ENCODE measurements at regions not wholly inside any gene's neighbourhood (a gene's known extent, or its start where the extent isn't known, plus 50 kb on each side); places are given as distances from the start of the nearest gene placed in this dataset.

DNA sequence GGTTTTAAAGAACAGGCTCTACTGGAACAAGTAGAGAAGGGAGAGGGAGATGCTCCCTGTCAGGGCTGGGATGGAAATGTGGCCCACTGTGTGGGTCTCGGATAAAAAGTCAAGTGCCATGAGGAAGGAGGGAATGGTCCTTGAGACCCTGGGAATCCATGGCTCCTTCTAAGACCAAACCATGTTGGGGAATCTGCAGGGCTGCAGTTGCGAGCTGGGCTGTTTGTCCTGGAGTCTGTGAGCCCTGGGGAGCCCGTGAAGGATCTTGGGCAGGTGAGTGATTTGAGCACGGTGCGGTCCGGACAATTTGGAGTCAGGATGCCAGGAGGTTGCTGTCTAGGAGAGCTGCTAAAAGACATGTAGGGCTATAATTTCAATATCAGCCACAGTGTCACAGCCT lies 359.4 kb downstream of the FGF9 start:
- no peaks in the 10 kb centered on the region for H3K4me1 ChIP-seq (ENCODE audit: control insufficient read depth, insufficient read depth, low read length)
- no peak overlapping the region for H4K8ac ChIP-seq (ENCODE audit: low read depth in 2 of 2, low read length in 2 of 2)
- DNase-seq = no peak
- no peak overlapping the region for H2BK5ac ChIP-seq (ENCODE audit: low read depth, low read length, poor library complexity, severe bottlenecking)
- no peak overlapping the region for H3K56ac ChIP-seq (ENCODE audit: extremely low read depth, insufficient read depth, low read length)
- dilution Hi-C loops (cut with HindIII; ENCODE audit: low sequenced_read_pairs, unreplicated experiment) (no loop called here), intact Hi-C loops (cut with micrococcal nuclease) (no loop called here), in situ Hi-C loops (cut with MboI; ENCODE audit: low sequenced_read_pairs) (no loop called here)
- no peak overlapping the region for H4K5ac ChIP-seq (ENCODE audit: low read depth, low read length)
- H2BK120ac ChIP-seq (ENCODE audit: low read depth, low read length) = no peak overlapping the region
- 0 out of 2 replicates have a peak overlapping the region, but pooled peaks have one; percentile 15 for H3K23ac ChIP-seq (ENCODE audit: low read depth, low read length)
- H4K20me1 ChIP-seq (ENCODE audit: insufficient read depth, low read length) = no peaks in the 10 kb centered on the region
- H3K4me2 ChIP-seq (ENCODE audit: low read depth, low read length) = no peak overlapping the region
- no peak overlapping the region for H2BK20ac ChIP-seq (ENCODE audit: low read depth, low read length)
- H2AK9ac ChIP-seq (replicated peaks; ENCODE audit: low read depth, low read length, poor library complexity) = no peak overlapping the region
- TF ChIP-seq RFX5 (IDR thresholded peaks at IDR 0.05; ENCODE audit: low read depth, low read length) = no peak
- no peak for TF ChIP-seq CEBPB (IDR thresholded peaks at IDR 0.05; ENCODE audit: low read depth, low read length)
- TF ChIP-seq MAFK (IDR thresholded peaks at IDR 0.05; ENCODE audit: low read depth, low read length) = no peak
- TF ChIP-seq, protein P1, sequence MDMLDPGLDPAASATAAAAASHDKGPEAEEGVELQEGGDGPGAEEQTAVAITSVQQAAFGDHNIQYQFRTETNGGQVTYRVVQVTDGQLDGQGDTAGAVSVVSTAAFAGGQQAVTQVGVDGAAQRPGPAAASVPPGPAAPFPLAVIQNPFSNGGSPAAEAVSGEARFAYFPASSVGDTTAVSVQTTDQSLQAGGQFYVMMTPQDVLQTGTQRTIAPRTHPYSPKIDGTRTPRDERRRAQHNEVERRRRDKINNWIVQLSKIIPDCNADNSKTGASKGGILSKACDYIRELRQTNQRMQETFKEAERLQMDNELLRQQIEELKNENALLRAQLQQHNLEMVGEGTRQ (IDR thresholded peaks at IDR 0.05; ENCODE audit: low read depth, low read length) = no peak
- no peak for TF ChIP-seq MXI1 (IDR thresholded peaks at IDR 0.05; ENCODE audit: borderline replicate concordance, low read depth, low read length)
- no peak for TF ChIP-seq BHLHE40 (IDR thresholded peaks at IDR 0.05; ENCODE audit: low read depth, low read length)
- no peak for TF ChIP-seq SMC3 (IDR thresholded peaks at IDR 0.05; ENCODE audit: low read depth, low read length)
- no peak for TF ChIP-seq POLR2A (IDR thresholded peaks at IDR 0.05; ENCODE audit: low read depth, low read length)
- H4K91ac ChIP-seq (ENCODE audit: insufficient read depth, low read depth, low read length) = no peak overlapping the region
- ChIA-PET CTCF (no interaction called here), POLR2A (ENCODE audit: unreplicated experiment) (no interaction called here)
- H3K79me1 ChIP-seq (ENCODE audit: low read depth in 1 of 2, low read length in 2 of 2) = no peaks in the 10 kb centered on the region
- H2BK15ac ChIP-seq (ENCODE audit: low read depth, low read length) = no peak overlapping the region
- H3K36me3 ChIP-seq (ENCODE audit: control insufficient read depth, insufficient read depth, low read length) = no peaks in the 10 kb centered on the region
- no peak overlapping the region for H3K27ac ChIP-seq (ENCODE audit: insufficient read depth, low read length)
- H3K4ac ChIP-seq (ENCODE audit: low read depth, low read length) = no peak overlapping the region
- ATAC-seq (ENCODE audit: low read depth) = no peak
- H3K9me3 ChIP-seq (ENCODE audit: control insufficient read depth, insufficient read depth, low read length) = peaks cover 2% of the 10 kb centered on the region; the same call in 1 of the 2 replicates
- H2AFZ ChIP-seq (replicated peaks; ENCODE audit: low read length, poor library complexity) = no peak overlapping the region
- H3K9me1 ChIP-seq (ENCODE audit: insufficient read depth, low read length) = no peaks in the 10 kb centered on the region; the same call in 1 of the 2 replicates
- H3K14ac ChIP-seq (replicated peaks; ENCODE audit: low read depth, low read length) = no peak overlapping the region
- no TSS peak for BruUV-seq (replicated peaks)
- H2AK5ac ChIP-seq (ENCODE audit: low read depth, low read length) = no peak overlapping the region
- H3K4me3 ChIP-seq (ENCODE audit: insufficient read depth, low read depth, low read length) = no peak overlapping the region
- H3K18ac ChIP-seq (ENCODE audit: low read depth, low read length) = no peak overlapping the region
- WGBS, 2 experiments (ENCODE audit: extremely low coverage in 2 of 2, insufficient read length in 1 of 2) = 74% methylated on average over 4 of the region's 6 CpGs; no CpG with 5 or more reads in 1 of the 2 experiments
- H3K27me3 ChIP-seq (ENCODE audit: control insufficient read depth, insufficient read depth, low read length) = peaks cover 13% of the 10 kb centered on the region; the same call in 1 of the 2 replicates
- no peak overlapping the region for H3K9ac ChIP-seq (ENCODE audit: low read depth, low read length)
